ENCODE measurements at regions not wholly inside any gene's neighbourhood (a gene's known extent, or its start where the extent isn't known, plus 50 kb on each side); places are given as distances from the start of the nearest gene placed in this dataset.

DNA sequence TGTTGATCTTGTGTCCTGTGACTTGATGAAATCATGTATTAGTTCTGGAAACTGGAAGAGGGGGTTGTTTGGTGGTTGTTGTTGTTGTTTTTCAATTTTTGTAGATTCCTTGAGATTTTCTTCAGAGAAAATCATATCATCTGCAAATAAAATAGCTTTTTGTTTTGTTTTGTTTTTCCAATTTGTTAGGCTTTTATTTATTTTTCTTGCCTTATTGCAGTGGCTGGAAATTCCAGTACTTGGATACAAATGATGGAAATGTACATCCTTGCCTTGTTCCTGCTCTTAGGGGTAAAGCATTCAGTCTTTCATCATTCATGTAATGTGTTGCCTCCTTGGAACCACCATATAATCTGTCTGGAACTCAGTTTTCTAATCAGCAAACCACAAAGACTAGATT lies 50.3 kb upstream of the TRIB2 start:
- H3K4me3 ChIP-seq (replicated peaks in 1 of 2; ENCODE audit: low read depth in 2 of 2, low read length in 2 of 2), result no peak overlapping the region

More for the DNA sequence above, 50.3 kb upstream of the TRIB2 start:
- no peak for DNase-seq (ENCODE audit: low read depth in 2 of 2)
- TF ChIP-seq, protein P1, sequence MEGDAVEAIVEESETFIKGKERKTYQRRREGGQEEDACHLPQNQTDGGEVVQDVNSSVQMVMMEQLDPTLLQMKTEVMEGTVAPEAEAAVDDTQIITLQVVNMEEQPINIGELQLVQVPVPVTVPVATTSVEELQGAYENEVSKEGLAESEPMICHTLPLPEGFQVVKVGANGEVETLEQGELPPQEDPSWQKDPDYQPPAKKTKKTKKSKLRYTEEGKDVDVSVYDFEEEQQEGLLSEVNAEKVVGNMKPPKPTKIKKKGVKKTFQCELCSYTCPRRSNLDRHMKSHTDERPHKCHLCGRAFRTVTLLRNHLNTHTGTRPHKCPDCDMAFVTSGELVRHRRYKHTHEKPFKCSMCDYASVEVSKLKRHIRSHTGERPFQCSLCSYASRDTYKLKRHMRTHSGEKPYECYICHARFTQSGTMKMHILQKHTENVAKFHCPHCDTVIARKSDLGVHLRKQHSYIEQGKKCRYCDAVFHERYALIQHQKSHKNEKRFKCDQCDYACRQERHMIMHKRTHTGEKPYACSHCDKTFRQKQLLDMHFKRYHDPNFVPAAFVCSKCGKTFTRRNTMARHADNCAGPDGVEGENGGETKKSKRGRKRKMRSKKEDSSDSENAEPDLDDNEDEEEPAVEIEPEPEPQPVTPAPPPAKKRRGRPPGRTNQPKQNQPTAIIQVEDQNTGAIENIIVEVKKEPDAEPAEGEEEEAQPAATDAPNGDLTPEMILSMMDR (IDR thresholded peaks at IDR 0.05; ENCODE audit: low read depth, low read length), result no peak

Data from cardiac fibroblast (primary cell).